Glutamatergic neuron (in vitro differentiated cells): ENCODE measurements at regions not wholly inside any gene's neighbourhood (a gene's known extent, or its start where the extent isn't known, plus 50 kb on each side); places are given as distances from the start of the nearest gene placed in this dataset.

Experiments used
- DNase-seq: peaks from one replicate; pipeline ENCODE4 v3.0.0; 2022
- H3K27ac Mint-ChIP-seq: one replicate; pipeline ENCODE4 v1.8.0; 2020; ENCODE audit warnings: mild to moderate bottlenecking, mixed read lengths, inconsistent platforms; ENCODE audit not compliant: unreplicated experiment
- H3K27me3 Mint-ChIP-seq: one replicate; pipeline ENCODE4 v1.8.0; 2020; ENCODE audit warnings: mild to moderate bottlenecking, moderate library complexity, mixed read lengths, inconsistent platforms; ENCODE audit not compliant: unreplicated experiment
- H3K36me3 Mint-ChIP-seq: one replicate; pipeline ENCODE4 v1.8.0; 2020; ENCODE audit warnings: mild to moderate bottlenecking, mixed read lengths, inconsistent platforms; ENCODE audit not compliant: unreplicated experiment
- H3K4me1 Mint-ChIP-seq: one replicate; pipeline ENCODE4 v1.8.0; 2020; ENCODE audit warnings: mild to moderate bottlenecking, low read depth, mixed read lengths, inconsistent platforms; ENCODE audit not compliant: unreplicated experiment
- H3K4me3 Mint-ChIP-seq: one replicate; pipeline ENCODE4 v1.8.0; 2020; ENCODE audit warnings: mild to moderate bottlenecking, mixed read lengths, inconsistent platforms; ENCODE audit not compliant: unreplicated experiment
- H3K9me3 Mint-ChIP-seq: one replicate; pipeline ENCODE4 v1.8.0; 2020; ENCODE audit warnings: mild to moderate bottlenecking, moderate library complexity, mixed read lengths, inconsistent platforms; ENCODE audit not compliant: unreplicated experiment
- CTCF ChIP-seq: fragments of 200-600 bp; sonication (generic); IDR thresholded peaks from one replicate; pipeline ENCODE4 v1.5.0; 2021; ENCODE audit not compliant: partially characterized antibody, unreplicated experiment

GRCh38 chr4:187478292-187479140 lies 517.1 kb upstream of the ZFP42 start:
- H3K4me1 Mint-ChIP-seq = no peaks in the 10 kb centered on the region
- no peak for DNase-seq
- H3K27ac Mint-ChIP-seq = no peak overlapping the region
- no peaks in the 10 kb centered on the region for H3K27me3 Mint-ChIP-seq
- TF ChIP-seq CTCF = no peak
- H3K4me3 Mint-ChIP-seq = no peak overlapping the region
- no peaks in the 10 kb centered on the region for H3K36me3 Mint-ChIP-seq
- peaks cover 3% of the 10 kb centered on the region for H3K9me3 Mint-ChIP-seq

GRCh38 chr4:187479511-187479910 lies 516.1 kb upstream of the ZFP42 start:
- no peak for TF ChIP-seq CTCF
- Mint-ChIP-seq H3K4me1 (no peaks in the 10 kb centered on the region), H3K27me3 (peaks cover 2% of the 10 kb centered on the region), H3K27ac (no peak overlapping the region), H3K36me3 (no peaks in the 10 kb centered on the region), H3K9me3 (peaks cover 3% of the 10 kb centered on the region), H3K4me3 (no peak overlapping the region)
- no peak for DNase-seq

- no peak overlapping the region for H3K4me3 Mint-ChIP-seq
- no peaks in the 10 kb centered on the region for H3K4me1 Mint-ChIP-seq
- no peak for DNase-seq
- no peak overlapping the region for H3K27ac Mint-ChIP-seq
- peaks cover 2% of the 10 kb centered on the region for H3K27me3 Mint-ChIP-seq
- H3K36me3 Mint-ChIP-seq = no peaks in the 10 kb centered on the region
- no peak for TF ChIP-seq CTCF
- H3K9me3 Mint-ChIP-seq = no peaks in the 10 kb centered on the region
Measured at GRCh38 chr4:187480146-187481145, 515.1 kb upstream of the ZFP42 start.

GRCh38 chr4:187484186-187484585 lies 511.4 kb upstream of the ZFP42 start:
- Mint-ChIP-seq H3K36me3 (peaks cover 14% of the 10 kb centered on the region), H3K4me3 (no peak overlapping the region), H3K9me3 (peaks cover 4% of the 10 kb centered on the region), H3K4me1 (no peaks in the 10 kb centered on the region), H3K27me3 (peaks cover 2% of the 10 kb centered on the region), H3K27ac (no peak overlapping the region)
- no peak for TF ChIP-seq CTCF
- no peak for DNase-seq
